Tibial artery (tissue), 4 donors: ENCODE measurements at regions not wholly inside any gene's neighbourhood (a gene's known extent, or its start where the extent isn't known, plus 50 kb on each side); places are given as distances from the start of the nearest gene placed in this dataset.

Source experiments
- DNase-seq, 2 donors: peaks; one replicate each; pipeline ENCODE4 v3.0.0-alpha.2; 2019
- H3K27ac ChIP-seq, 2 donors: fragments of 200-600 bp; sonication (generic) in 1 of 2; 1 replicate in 1 of 2; 2 replicates in 1 of 2; pipeline ENCODE4 v1.5.1; 2018 to 2019; ENCODE audit warnings: mild to moderate bottlenecking in 1 of 2
- H3K27me3 ChIP-seq, 2 donors: fragments of 200-600 bp; sonication (generic) in 1 of 2; one replicate each; pipeline versions ENCODE4 v1.5.1 to v1.6.0; 2016 to 2019
- H3K36me3 ChIP-seq, 3 donors: fragments of 200-600 bp; sonication (generic) in 2 of 3; one replicate each; pipeline ENCODE4 v1.5.1; 2016 to 2019; ENCODE audit warnings: mild to moderate bottlenecking in 2 of 3
- H3K4me1 ChIP-seq, 4 donors: fragments of 200-600 bp; sonication (generic) in 2 of 4; 1 replicate in 3 of 4; 2 replicates in 1 of 4; pipeline ENCODE4 v1.5.1; 2016 to 2019
- H3K4me3 ChIP-seq, 2 donors: fragments of 200-600 bp; sonication (generic) in 1 of 2; 1 replicate in 1 of 2; 2 replicates in 1 of 2; pipeline ENCODE4 v1.5.1; 2018 to 2019; ENCODE audit warnings: mild to moderate bottlenecking in 2 of 2
- H3K9me3 ChIP-seq, 3 donors: fragments of 200-600 bp; sonication (generic) in 1 of 3; one replicate each; pipeline ENCODE4 v1.5.1; 2016 to 2019
- intact Hi-C: fragments of 100-400 bp; cut with DNase I; formaldehyde crosslinking; loops from one replicate; pipeline ENCODE4 v1.15.0; 2023; ENCODE audit warnings: low total_unique reads
- TF ChIP-seq, protein P1 (sequence below), 2 experiments: fragments of 200-600 bp in 1 of 2; fragments of 450-650 bp in 1 of 2; IDR thresholded peaks; one replicate each; pipeline ENCODE4 v1.5.1; 2017 to 2019; ENCODE audit warnings: antibody characterized with exemption in 2 of 2, mild to moderate bottlenecking in 1 of 2, moderate library complexity in 1 of 2

DNA sequence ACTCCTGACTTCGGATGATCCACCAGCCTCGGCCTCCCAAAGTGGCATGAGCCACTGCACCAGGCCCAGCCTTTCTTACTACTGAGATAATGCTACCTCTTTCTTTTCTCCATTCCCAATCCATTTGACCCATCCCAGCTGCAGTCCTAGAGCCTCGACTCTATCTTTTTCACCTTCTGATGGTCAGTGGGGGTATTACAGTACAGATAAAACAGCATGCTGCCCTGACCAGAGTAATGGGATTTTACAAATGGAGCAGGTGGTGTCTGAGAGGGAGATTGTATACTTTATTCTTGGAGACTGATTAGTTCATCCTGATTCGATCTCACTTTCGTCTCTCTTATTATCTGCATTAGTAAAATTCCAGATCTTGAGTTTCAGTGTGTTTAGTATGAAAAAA lies 238.6 kb upstream of the TNP1 start:
- peak overlapping the region; percentile 44 to 71 for H3K27ac ChIP-seq
- TF ChIP-seq, protein P1, sequence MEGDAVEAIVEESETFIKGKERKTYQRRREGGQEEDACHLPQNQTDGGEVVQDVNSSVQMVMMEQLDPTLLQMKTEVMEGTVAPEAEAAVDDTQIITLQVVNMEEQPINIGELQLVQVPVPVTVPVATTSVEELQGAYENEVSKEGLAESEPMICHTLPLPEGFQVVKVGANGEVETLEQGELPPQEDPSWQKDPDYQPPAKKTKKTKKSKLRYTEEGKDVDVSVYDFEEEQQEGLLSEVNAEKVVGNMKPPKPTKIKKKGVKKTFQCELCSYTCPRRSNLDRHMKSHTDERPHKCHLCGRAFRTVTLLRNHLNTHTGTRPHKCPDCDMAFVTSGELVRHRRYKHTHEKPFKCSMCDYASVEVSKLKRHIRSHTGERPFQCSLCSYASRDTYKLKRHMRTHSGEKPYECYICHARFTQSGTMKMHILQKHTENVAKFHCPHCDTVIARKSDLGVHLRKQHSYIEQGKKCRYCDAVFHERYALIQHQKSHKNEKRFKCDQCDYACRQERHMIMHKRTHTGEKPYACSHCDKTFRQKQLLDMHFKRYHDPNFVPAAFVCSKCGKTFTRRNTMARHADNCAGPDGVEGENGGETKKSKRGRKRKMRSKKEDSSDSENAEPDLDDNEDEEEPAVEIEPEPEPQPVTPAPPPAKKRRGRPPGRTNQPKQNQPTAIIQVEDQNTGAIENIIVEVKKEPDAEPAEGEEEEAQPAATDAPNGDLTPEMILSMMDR (IDR thresholded peaks at IDR 0.05) = no peak

DNA sequence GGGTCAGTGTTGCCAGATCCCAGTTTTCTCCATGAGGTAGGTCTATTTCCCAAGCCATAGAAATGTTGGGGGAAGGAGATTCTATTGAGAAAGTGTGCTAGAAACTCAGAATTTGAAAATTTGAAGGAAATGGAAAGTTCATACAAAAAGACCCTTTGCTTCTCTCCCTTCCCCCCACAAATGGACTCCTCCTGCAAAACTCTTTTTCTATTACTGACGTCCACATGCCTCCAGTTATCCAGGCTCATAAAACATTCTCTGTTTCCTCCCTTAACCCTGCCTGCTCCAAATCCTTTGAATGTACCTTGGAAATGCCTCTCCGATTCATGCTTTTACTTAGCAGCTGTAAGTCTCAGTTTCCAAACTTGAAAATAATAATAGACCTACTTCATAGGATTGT lies 237.5 kb upstream of the TNP1 start:
- no peak for DNase-seq
- no peak overlapping the region for H3K27ac ChIP-seq
- TF ChIP-seq, protein P1 (IDR thresholded peaks at IDR 0.05) = no peak
- no peak overlapping the region for H3K4me3 ChIP-seq
- H3K36me3 ChIP-seq = no peaks in the 10 kb centered on the region
- H3K4me1 ChIP-seq = peaks cover 0 to 31% (median 18%) of the 10 kb centered on the region in 4 donors
- no peaks in the 10 kb centered on the region for H3K27me3 ChIP-seq
- H3K9me3 ChIP-seq = no peaks in the 10 kb centered on the region
- intact Hi-C loops = no loop called here

More for the DNA sequence above, 238.6 kb upstream of the TNP1 start:
- no peaks in the 10 kb centered on the region for H3K36me3 ChIP-seq
- intact Hi-C loops = no loop called here
- no peaks in the 10 kb centered on the region for H3K27me3 ChIP-seq
- H3K4me3 ChIP-seq = no peak overlapping the region
- no peaks in the 10 kb centered on the region for H3K9me3 ChIP-seq
- DNase-seq = no peak
- H3K4me1 ChIP-seq = peaks cover 0 to 36% (median 11%) of the 10 kb centered on the region in 4 donors

DNA sequence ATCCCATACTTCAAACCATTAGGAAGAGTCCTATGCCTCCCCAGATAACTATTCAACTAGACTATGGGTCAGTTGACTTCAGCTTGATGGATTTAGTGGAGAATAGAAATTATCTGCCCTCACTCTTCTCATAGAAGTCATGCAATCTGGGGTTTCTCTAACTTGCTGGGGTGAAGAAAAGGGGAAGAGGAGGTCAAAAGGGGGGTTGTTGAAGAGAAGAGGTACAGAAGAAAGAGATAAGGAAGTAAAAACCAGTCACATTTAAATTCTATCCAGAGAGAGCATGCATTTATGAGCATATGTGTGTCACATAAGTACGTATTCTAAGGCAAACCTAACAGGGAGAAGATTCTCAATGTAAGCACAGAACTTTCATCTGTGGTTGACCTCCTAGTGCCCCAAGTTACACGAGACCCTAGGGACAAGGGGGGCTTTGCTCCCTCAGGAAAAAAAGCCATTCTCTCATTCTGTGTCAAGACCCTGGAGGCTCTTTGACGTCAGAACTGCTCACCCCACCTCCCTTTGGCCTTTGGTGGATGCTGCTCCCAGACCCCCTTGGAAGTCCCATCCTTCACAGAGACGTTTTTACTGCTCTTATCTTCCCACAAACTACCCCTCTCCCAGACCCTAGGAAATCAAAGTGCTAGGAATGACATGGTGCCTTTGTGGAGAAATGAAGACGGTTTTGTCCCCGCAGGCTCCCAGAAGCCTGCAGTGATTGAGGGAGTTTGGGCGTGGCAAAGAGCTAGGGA lies 236.8 kb upstream of the TNP1 start:
- Histone ChIP-seq H3K4me1 (peaks cover 0 to 32% (median 20%) of the 10 kb centered on the region in 4 donors), H3K9me3 (no peaks in the 10 kb centered on the region), H3K36me3 (no peaks in the 10 kb centered on the region), H3K27me3 (no peaks in the 10 kb centered on the region), H3K27ac (no peak overlapping the region), H3K4me3 (no peak overlapping the region)
- TF ChIP-seq, protein P1 (IDR thresholded peaks at IDR 0.05) = no peak
- no peak for DNase-seq
- intact Hi-C loops = no loop called here

DNA sequence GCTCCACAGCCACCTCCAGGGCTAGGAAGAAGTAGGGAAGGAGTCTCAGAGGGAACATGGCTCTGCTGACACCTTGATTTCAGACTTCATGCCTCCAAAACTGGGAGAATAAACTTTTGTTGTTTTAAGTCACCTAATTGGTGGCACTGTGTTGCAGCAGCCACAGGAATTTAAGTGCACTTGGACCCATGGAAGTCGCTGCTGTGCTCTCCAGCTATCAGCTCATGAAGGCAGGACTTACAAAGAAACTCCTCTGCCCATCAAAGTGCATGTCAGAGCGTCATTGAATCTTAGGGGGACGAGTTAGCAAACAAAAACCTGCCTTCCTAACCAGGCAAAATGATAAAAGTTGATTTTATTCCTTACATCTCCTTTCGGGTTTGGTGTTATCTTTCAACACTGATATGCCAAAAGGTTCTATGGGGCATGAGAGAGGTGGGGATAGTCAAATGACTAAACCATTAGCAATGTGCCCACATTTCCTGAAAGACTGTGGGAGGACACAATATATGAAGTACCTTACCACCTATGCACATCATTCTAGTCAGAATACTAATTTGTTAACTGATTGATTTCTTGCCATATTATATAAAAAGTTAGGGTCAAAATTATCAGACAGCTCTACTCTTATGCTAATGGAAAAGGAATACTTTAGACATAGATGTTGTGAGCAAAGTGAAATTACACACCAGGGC lies 235.8 kb upstream of the TNP1 start:
- intact Hi-C loops = no loop called here
- Histone ChIP-seq H3K36me3 (no peaks in the 10 kb centered on the region), H3K27ac (no peak overlapping the region), H3K4me3 (no peak overlapping the region), H3K4me1 (peaks cover 0 to 35% (median 20%) of the 10 kb centered on the region in 4 donors), H3K27me3 (no peaks in the 10 kb centered on the region), H3K9me3 (no peaks in the 10 kb centered on the region)
- no peak for DNase-seq
- TF ChIP-seq, protein P1 (IDR thresholded peaks at IDR 0.05) = no peak

DNA sequence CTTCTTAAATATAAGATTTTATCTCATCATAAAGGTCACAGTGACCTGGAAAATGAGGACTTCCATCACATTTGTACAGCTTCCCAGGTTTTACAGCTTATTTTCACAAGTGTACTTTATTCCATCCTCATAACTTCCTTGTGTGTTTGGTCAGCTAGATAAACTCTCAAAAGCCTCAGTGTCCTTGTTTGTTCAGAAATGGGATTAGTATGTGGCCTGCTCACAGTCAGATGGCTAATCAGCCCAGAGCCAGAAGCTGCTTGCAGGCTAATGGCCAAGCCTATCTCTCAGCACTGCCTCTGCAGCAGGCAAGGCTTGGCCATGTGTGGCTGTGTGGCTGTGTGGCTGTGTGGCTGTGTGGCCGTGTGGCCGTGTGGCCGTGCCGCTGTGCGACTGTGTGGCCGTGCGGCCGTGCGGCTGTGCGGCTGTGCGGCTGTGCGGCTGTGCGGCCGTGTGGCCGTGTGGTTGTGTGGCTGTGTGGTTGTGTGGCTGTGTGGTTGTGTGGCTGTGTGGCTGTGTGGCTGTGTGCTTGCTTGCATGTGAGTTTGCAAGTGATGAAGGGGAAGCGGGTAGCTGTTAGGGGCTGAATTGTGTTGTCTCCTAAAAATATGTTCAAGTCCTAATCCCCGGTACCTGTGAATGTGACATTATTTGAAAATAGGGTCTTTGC lies 233.0 kb upstream of the TNP1 start:
- H3K4me1 ChIP-seq = peaks cover 0 to 16% (median 9%) of the 10 kb centered on the region in 4 donors
- TF ChIP-seq, protein P1 (IDR thresholded peaks at IDR 0.05) = no peak
- no peaks in the 10 kb centered on the region for H3K36me3 ChIP-seq
- intact Hi-C loops = no loop called here
- DNase-seq = peak in 1 of 2 donors; percentile 29
- peak overlapping the region; percentile 2 to 39 for H3K27ac ChIP-seq
- H3K27me3 ChIP-seq = no peaks in the 10 kb centered on the region
- H3K4me3 ChIP-seq = no peak overlapping the region
- no peaks in the 10 kb centered on the region for H3K9me3 ChIP-seq
